ENCODE measurements at regions not wholly inside any gene's neighbourhood (a gene's known extent, or its start where the extent isn't known, plus 50 kb on each side); places are given as distances from the start of the nearest gene placed in this dataset.
A peak's percentile ranks its signal among the peaks of the same experiment; 100 is the strongest.

DNA sequence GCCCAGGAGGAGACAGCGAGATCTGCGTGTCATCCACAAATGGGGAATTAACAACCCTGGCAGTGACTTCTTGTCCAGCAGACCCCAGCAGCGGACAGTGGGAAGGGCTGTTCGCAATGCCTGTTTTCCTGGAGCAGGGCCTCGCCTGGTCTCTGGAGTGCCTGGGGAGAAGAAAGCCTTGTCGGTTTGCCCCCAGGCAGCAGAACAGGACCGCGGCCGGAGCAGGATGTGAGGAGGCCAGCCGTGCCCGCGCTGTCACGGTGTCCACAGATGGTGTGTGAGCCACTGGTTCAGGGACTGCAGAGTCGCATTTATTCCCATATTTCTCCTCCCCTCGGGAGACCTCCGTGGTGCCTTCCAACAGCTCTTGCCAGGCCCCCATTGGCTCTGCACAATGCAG, 68.5 kb upstream of the GSE1 start:
- H3K27ac ChIP-seq (ENCODE audit: low read length) = no peak overlapping the region
- 0 out of 2 replicates have a peak, but pooled peaks cover 6% of the 10 kb centered on the region for H3K9me3 ChIP-seq (ENCODE audit: insufficient read depth, low read length)
- peaks cover 26% of the 10 kb centered on the region for H3K4me1 ChIP-seq (ENCODE audit: low read length)
- no peaks in the 10 kb centered on the region for H4K20me1 ChIP-seq (ENCODE audit: insufficient read depth, low read length)
- no peak overlapping the region for H3K9ac ChIP-seq (ENCODE audit: low read length)
- H3K4me3 ChIP-seq (ENCODE audit: low read length) = no peak overlapping the region
- no peaks in the 10 kb centered on the region for H3K27me3 ChIP-seq (ENCODE audit: low read depth, low read length)
- TF ChIP-seq, protein P1, sequence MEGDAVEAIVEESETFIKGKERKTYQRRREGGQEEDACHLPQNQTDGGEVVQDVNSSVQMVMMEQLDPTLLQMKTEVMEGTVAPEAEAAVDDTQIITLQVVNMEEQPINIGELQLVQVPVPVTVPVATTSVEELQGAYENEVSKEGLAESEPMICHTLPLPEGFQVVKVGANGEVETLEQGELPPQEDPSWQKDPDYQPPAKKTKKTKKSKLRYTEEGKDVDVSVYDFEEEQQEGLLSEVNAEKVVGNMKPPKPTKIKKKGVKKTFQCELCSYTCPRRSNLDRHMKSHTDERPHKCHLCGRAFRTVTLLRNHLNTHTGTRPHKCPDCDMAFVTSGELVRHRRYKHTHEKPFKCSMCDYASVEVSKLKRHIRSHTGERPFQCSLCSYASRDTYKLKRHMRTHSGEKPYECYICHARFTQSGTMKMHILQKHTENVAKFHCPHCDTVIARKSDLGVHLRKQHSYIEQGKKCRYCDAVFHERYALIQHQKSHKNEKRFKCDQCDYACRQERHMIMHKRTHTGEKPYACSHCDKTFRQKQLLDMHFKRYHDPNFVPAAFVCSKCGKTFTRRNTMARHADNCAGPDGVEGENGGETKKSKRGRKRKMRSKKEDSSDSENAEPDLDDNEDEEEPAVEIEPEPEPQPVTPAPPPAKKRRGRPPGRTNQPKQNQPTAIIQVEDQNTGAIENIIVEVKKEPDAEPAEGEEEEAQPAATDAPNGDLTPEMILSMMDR (IDR thresholded peaks at IDR 0.05; ENCODE audit: low read depth, low read length) = no peak
- TF ChIP-seq EZH2phosphoT487 (IDR thresholded peaks at IDR 0.05; ENCODE audit: low read depth) = no peak
- H3K36me3 ChIP-seq (replicated peaks; ENCODE audit: low read depth, low read length) = no peaks in the 10 kb centered on the region
- H3K4me2 ChIP-seq (ENCODE audit: low read length) = no peak overlapping the region
- no peak overlapping the region for H2AFZ ChIP-seq (ENCODE audit: low read depth, low read length)
- no peaks in the 10 kb centered on the region for H3K79me2 ChIP-seq (ENCODE audit: low read length)

DNA sequence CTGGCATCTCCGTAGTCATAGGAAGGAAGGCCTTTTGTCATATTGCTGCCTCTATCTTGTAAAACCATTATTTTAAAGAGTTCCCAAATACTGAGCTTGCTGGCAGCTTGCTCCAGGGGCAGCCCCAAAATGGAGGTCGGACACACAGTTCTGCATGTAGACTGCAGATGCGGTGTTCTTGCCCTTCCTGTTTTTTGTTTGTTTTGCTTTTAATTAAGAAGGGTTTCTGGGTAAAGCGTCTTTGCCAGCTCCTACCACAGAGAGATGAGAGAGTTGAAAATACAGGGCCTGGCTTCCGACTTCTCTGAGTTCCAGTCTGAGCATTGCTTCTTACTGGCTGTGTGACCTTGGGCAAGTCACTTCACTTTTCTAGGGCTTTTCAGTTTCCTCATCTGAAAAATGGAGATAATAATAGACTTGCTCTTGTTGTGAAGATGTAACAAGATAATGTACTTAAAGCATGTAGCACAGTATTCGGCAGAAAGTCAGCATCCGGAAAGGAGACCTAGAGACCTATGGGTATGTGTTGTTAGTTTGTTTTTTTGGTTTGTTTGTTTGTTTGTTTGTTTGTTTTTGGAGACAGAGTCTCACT, 67.8 kb upstream of the GSE1 start:
- Histone ChIP-seq H3K4me3 (ENCODE audit: low read length) (no peak overlapping the region), H3K79me2 (ENCODE audit: low read length) (no peaks in the 10 kb centered on the region), H3K36me3 (replicated peaks; ENCODE audit: low read depth, low read length) (no peaks in the 10 kb centered on the region), H3K27ac (ENCODE audit: low read length) (no peak overlapping the region; the same call in 1 of the 2 replicates), H3K9me3 (ENCODE audit: insufficient read depth, low read length) (no peaks in the 10 kb centered on the region), H3K27me3 (ENCODE audit: low read depth, low read length) (no peaks in the 10 kb centered on the region), H2AFZ (ENCODE audit: low read depth, low read length) (no peak overlapping the region), H3K4me2 (ENCODE audit: low read length) (0 out of 2 replicates have a peak overlapping the region, but pooled peaks have one; percentile 3), H3K4me1 (ENCODE audit: low read length) (peaks cover 26% of the 10 kb centered on the region), H4K20me1 (ENCODE audit: insufficient read depth, low read length) (no peaks in the 10 kb centered on the region), H3K9ac (ENCODE audit: low read length) (no peak overlapping the region)
- TF ChIP-seq, protein P1 (IDR thresholded peaks at IDR 0.05; ENCODE audit: low read depth, low read length) = no peak
- no peak for TF ChIP-seq EZH2phosphoT487 (IDR thresholded peaks at IDR 0.05; ENCODE audit: low read depth)

DNA sequence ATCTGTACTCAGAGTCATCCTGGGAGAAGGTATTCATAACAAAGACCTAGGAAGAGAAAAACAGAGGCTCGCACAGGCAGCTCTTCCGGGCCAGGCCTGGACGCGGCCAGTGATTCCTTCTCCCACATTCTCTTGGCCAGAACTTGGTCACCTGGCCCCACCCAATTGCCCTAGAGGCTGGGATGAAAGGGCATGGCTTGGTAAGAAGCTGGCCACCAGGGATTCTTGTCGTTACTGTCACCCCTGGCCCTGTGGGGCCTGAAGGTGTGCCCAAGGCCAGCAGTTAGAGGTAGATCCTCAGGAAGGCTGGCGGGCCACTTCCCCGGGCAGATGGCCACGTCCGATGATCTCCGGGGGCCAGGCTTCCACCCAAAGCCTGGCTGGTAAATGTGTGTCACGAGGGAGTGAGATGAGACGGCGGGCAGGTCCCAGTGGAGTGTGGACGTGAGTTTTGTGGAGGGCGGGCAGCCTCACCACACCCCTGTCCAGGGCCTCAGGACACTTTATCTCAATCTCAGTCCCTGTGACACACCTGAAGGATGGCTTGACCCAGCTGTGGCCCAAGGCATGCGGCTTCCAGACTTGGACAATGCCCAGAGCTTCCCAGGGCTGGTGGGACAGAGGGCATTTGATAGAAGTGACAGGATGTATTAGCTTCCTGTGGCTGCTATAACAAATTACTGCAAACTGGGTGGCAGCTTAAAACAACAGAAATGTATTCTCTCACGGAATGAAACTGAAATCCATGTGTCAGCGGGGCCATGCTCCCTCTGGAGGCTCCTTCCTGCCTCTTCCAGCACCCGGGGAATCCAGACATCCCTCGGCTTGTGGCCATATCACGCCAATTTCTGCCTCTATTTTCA, 66.3 kb upstream of the GSE1 start:
- Histone ChIP-seq H4K20me1 (ENCODE audit: insufficient read depth, low read length) (no peaks in the 10 kb centered on the region), H3K27me3 (ENCODE audit: low read depth, low read length) (no peaks in the 10 kb centered on the region), H2AFZ (ENCODE audit: low read depth, low read length) (no peak overlapping the region), H3K9me3 (ENCODE audit: insufficient read depth, low read length) (no peaks in the 10 kb centered on the region), H3K9ac (ENCODE audit: low read length) (no peak overlapping the region), H3K4me2 (ENCODE audit: low read length) (no peak overlapping the region), H3K4me3 (ENCODE audit: low read length) (no peak overlapping the region), H3K4me1 (ENCODE audit: low read length) (peaks cover 23% of the 10 kb centered on the region), H3K27ac (ENCODE audit: low read length) (no peak overlapping the region), H3K36me3 (replicated peaks; ENCODE audit: low read depth, low read length) (no peaks in the 10 kb centered on the region), H3K79me2 (ENCODE audit: low read length) (no peaks in the 10 kb centered on the region)
- TF ChIP-seq, protein P1 (IDR thresholded peaks at IDR 0.05; ENCODE audit: low read depth, low read length) = no peak

DNA sequence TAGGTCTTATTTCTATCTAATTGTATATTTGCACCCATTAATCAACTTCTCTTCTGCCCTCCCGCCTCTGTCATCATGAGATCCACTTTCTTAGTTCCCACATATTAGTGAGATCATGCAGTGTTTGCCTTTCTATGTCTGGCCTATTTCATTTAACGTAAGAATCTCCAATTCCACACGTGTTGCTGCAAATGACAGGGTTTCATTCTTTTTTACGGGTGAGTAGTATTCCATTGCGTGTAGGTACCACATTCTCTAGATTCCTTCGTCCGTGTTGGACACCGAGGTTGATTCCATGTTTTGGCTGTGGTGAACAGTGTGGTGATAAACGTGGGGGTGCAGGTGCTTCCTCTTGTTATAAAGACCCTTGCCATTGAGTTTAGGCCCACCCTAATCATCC, 64.7 kb upstream of the GSE1 start:
- Histone ChIP-seq H3K79me2 (ENCODE audit: low read length) (no peaks in the 10 kb centered on the region), H3K9ac (ENCODE audit: low read length) (no peak overlapping the region)
- TF ChIP-seq, protein P1 (IDR thresholded peaks at IDR 0.05; ENCODE audit: low read depth, low read length) = no peak
- no peak for TF ChIP-seq EZH2phosphoT487 (IDR thresholded peaks at IDR 0.05; ENCODE audit: low read depth)

More for the DNA sequence above, 64.7 kb upstream of the GSE1 start:
- Histone ChIP-seq H3K27me3 (ENCODE audit: low read depth, low read length) (no peaks in the 10 kb centered on the region), H2AFZ (ENCODE audit: low read depth, low read length) (no peak overlapping the region), H3K9me3 (ENCODE audit: insufficient read depth, low read length) (no peaks in the 10 kb centered on the region), H3K4me1 (ENCODE audit: low read length) (peaks cover 12% of the 10 kb centered on the region), H3K27ac (ENCODE audit: low read length) (no peak overlapping the region), H3K4me3 (ENCODE audit: low read length) (no peak overlapping the region), H3K36me3 (replicated peaks; ENCODE audit: low read depth, low read length) (no peaks in the 10 kb centered on the region), H3K4me2 (ENCODE audit: low read length) (no peak overlapping the region), H4K20me1 (ENCODE audit: insufficient read depth, low read length) (no peaks in the 10 kb centered on the region)
